ENCODE measurements at regions not wholly inside any gene's neighbourhood (a gene's known extent, or its start where the extent isn't known, plus 50 kb on each side); places are given as distances from the start of the nearest gene placed in this dataset.

- intact Hi-C loops (cut with DNase I; ENCODE audit: low total_unique reads): no loop called here
- H3K27ac ChIP-seq: no peak overlapping the region
- H3K4me3 ChIP-seq: no peak overlapping the region
- no peak for TF ChIP-seq POLR2AphosphoS5 (IDR thresholded peaks at IDR 0.05)
- no peak for DNase-seq (ENCODE audit: low spot score in 2 of 2)
- H3K36me3 ChIP-seq: no peaks in the 10 kb centered on the region
- H3K4me1 ChIP-seq: no peaks in the 10 kb centered on the region
- H3K27me3 ChIP-seq: no peaks in the 10 kb centered on the region
- H3K9me3 ChIP-seq: no peaks in the 10 kb centered on the region
These were observed 137.4 kb downstream of the ZNF326 start for GRCh38 chr1:90132306-90132705.

GRCh38 chr1:90127288-90127953, 132.5 kb downstream of the ZNF326 start:
- H3K4me1 ChIP-seq: no peaks in the 10 kb centered on the region
- TF ChIP-seq POLR2A (IDR thresholded peaks at IDR 0.05): no peak
- H3K36me3 ChIP-seq: no peaks in the 10 kb centered on the region
- no peak overlapping the region for H3K27ac ChIP-seq
- H3K9me3 ChIP-seq: no peaks in the 10 kb centered on the region
- H3K27me3 ChIP-seq: no peaks in the 10 kb centered on the region
- DNase-seq (ENCODE audit: low spot score in 2 of 2): no peak
- intact Hi-C loops (cut with DNase I; ENCODE audit: low total_unique reads): no loop called here
- H3K4me3 ChIP-seq: no peak overlapping the region

GRCh38 chr1:90126834-90127233, 131.9 kb downstream of the ZNF326 start:
- Histone ChIP-seq H3K9me3 (no peaks in the 10 kb centered on the region), H3K4me3 (no peak overlapping the region), H3K36me3 (no peaks in the 10 kb centered on the region), H3K4me1 (no peaks in the 10 kb centered on the region), H3K27me3 (no peaks in the 10 kb centered on the region), H3K27ac (no peak overlapping the region)
- intact Hi-C loops (cut with DNase I; ENCODE audit: low total_unique reads): no loop called here
- no peak for DNase-seq (ENCODE audit: low spot score in 2 of 2)
- TF ChIP-seq POLR2AphosphoS5 (IDR thresholded peaks at IDR 0.05) (no peak), CTCF (IDR thresholded peaks at IDR 0.05) (no peak), POLR2A (IDR thresholded peaks at IDR 0.05) (no peak)

DNA sequence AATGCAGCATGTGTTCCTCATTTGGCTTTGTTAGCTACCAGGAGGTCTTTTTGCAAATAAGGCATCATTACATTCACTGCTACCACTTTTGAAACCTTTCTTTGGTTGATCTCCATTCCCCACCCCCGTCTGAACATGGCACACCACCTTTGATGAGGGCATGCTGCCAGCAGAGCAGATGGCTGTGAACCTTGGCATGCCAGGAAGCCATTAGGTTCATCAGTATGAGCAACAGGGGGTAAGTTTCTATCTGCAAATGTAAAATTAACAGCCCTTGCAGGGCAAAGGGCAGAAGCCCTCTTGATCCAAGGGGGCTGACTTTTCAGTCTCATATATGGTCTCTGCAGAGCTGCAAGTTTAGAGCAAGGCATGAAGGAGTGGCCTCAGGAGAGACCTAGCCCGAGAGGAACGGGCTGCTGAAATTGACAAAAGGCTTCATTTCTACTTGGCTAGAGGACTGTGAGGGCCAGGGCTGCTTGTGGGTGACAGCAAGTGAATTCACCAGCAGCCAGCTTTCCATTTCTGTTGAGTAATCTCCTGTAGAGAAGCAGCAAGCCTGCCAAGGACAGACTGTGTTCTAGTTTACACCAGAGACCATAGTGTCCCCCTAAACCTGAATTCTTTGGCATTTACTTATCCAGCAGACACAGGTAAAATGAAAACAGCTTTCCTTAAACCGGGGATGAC, 127.9 kb downstream of the ZNF326 start:
- TF ChIP-seq POLR2A (IDR thresholded peaks at IDR 0.05) (no peak), POLR2AphosphoS5 (IDR thresholded peaks at IDR 0.05) (no peak), CTCF (IDR thresholded peaks at IDR 0.05) (no peak)
- peaks cover 0 to 2% of the 10 kb centered on the region in 2 donors for H3K27me3 ChIP-seq
- H3K9me3 ChIP-seq: peaks cover 0 to 11% of the 10 kb centered on the region in 2 donors
- no peaks in the 10 kb centered on the region for H3K36me3 ChIP-seq
- H3K4me1 ChIP-seq: no peaks in the 10 kb centered on the region
- no peak overlapping the region for H3K4me3 ChIP-seq
- intact Hi-C loops (cut with DNase I; ENCODE audit: low total_unique reads): no loop called here
- H3K27ac ChIP-seq: no peak overlapping the region
- DNase-seq (ENCODE audit: low spot score in 2 of 2): no peak

- H3K4me3 ChIP-seq: no peak overlapping the region
- no peak overlapping the region for H3K27ac ChIP-seq
- H3K9me3 ChIP-seq: peaks cover 0 to 3% of the 10 kb centered on the region in 2 donors
- DNase-seq (ENCODE audit: low spot score in 2 of 2): no peak
- peaks cover 0 to 6% of the 10 kb centered on the region in 2 donors for H3K27me3 ChIP-seq
- H3K4me1 ChIP-seq: no peaks in the 10 kb centered on the region
- no peaks in the 10 kb centered on the region for H3K36me3 ChIP-seq
- intact Hi-C loops (cut with DNase I; ENCODE audit: low total_unique reads): no loop called here
- TF ChIP-seq POLR2A (IDR thresholded peaks at IDR 0.05) (no peak), CTCF (IDR thresholded peaks at IDR 0.05) (peak in 2 of 3 donors; percentile 24 to 49)
These were observed 119.7 kb downstream of the ZNF326 start for GRCh38 chr1:90114521-90115141.

DNA sequence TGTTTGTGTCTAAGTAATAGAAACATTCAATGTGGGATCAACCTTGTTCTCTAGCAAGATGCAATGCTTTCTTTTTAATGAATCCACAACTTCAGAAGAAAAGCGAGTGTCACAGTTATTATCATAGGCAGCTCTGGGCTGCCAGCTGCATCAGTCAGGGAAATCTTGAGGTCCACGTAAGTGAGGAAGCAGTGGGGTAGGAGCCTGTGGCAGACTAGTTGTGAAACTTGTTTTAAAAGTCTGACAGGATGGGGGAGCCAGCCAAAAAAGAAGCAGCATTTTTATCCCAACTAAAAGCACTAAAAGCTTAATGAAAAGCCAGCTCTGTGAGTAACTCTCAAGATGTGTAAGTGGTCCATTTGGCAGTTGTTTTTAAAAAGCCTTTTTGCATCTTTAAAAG, 113.1 kb downstream of the ZNF326 start:
- no peak overlapping the region for H3K4me3 ChIP-seq
- H3K36me3 ChIP-seq: no peaks in the 10 kb centered on the region
- no peaks in the 10 kb centered on the region for H3K27me3 ChIP-seq
- no peaks in the 10 kb centered on the region for H3K4me1 ChIP-seq
- H3K27ac ChIP-seq: no peak overlapping the region
- no peak for DNase-seq (ENCODE audit: low spot score in 2 of 2)
- intact Hi-C loops (cut with DNase I; ENCODE audit: low total_unique reads): no loop called here
- TF ChIP-seq POLR2AphosphoS5 (IDR thresholded peaks at IDR 0.05) (no peak), POLR2A (IDR thresholded peaks at IDR 0.05) (no peak), CTCF (IDR thresholded peaks at IDR 0.05) (no peak)
- H3K9me3 ChIP-seq: no peaks in the 10 kb centered on the region

All from breast epithelium (tissue), 4 donors.